NCI-H446 treated with DMSO at 0.1 percent for 48 hours (cell line): ENCODE measurements at regions not wholly inside any gene's neighbourhood (a gene's known extent, or its start where the extent isn't known, plus 50 kb on each side); places are given as distances from the start of the nearest gene placed in this dataset.

Experiments used
- DNase-seq: peaks from one replicate; lab custom pipeline; 2025; lab: John Stamatoyannopoulos, UW

GRCh38 chr22:34903416-34903815 lies 162.5 kb upstream of the ISX start:
- DNase-seq: no peak

DNA sequence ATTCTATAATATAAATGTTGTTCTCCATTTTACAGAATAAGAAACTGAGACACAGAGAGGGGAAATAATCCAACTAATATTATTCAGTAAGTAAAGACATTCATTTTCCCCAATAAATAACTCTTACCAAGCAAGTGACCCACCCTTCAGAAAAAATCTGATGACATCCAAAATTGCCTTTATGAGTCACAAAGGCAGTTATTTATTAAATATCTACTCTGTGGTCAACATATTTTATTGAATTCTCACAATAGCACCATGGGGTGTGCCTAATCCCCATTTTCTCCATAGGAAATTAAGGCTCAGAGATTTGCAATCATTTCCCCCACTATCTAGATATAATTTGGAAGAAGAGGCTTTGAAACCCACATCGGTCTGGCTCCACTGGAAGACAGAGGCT lies 161.5 kb upstream of the ISX start:
- DNase-seq: no peak

DNA sequence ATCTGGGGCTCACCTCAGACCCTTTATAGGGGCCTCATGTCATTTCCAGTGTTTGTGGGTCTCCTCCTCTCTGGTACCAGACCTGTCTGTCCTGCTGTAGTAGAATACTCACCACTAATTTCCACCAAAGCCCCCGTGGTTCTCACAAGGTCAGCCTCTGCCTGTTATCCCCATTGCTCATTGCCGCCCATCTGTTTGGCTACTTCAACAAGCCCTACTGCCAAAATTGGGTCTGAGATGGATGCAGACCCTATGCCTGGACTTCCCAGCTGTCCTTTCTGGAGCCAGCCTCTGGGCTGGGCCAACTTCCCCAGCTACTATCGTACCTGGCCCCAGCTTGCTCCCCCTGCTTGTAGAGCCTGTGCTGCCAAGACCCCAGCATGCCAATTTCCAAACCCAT lies 152.1 kb upstream of the ISX start:
- DNase-seq: no peak

DNA sequence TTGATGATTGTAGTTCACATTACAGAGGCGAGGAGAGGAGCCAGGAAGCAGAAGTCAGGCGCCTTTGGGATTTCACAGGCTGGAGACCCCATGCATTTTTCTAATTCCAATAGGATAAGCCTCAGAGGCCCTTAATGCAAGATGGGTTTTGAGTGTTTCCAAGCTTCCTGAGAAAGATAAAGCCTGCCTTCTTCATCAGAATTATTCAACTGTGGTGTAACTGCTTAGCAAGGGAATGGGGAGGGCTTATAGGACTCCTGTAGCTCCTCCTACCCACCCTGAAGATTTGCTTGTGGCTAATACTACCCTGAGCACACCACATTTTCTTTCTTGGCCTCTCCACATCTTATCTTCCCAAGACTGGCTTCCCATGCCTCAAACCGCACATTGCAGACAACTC lies 151.1 kb upstream of the ISX start:
- no peak for DNase-seq

- DNase-seq: no peak
Observed at GRCh38 chr22:34917239-34917638, 148.7 kb upstream of the ISX start.

DNA sequence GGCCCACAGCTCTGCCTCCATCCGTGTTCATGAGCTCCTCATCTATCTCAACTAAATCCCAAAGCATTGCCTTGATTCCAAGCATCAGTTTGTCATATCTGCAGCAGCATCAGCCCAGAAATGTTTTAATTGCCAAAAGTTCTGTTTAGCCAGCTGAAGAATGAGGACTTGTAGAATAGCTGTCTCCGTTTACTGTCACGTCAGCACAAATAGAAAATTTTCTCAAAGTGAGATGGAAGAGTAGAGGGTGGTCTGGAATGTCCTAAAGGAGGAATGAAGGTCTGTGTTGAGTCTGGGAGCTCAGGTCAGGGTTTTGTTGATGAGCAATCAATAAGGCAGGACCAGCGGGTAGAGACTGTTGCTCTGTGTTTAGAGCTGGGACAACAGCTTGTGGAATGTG lies 134.9 kb upstream of the ISX start:
- DNase-seq: no peak

- DNase-seq: no peak
Observed at GRCh38 chr22:34934261-34934660, 131.7 kb upstream of the ISX start.

DNA sequence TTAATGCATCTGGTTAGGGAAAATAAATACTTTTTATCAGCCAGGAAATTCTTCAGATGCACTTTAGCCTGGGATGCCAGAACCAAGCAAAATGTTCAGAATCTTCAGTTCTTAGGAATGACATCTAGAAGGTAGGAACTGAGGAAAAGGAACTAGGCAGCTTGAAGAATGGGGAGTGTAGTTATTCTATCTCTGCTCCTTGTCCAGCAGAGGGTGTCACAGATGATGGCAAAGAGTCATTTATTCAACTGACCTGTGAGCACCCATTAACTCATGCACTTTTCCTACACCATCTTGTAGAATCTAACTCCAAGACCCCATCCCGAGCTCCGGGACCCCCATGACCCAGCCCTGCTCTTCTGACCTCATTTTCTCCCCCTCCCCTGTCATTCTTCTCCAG lies 122.1 kb upstream of the ISX start:
- no peak for DNase-seq

DNA sequence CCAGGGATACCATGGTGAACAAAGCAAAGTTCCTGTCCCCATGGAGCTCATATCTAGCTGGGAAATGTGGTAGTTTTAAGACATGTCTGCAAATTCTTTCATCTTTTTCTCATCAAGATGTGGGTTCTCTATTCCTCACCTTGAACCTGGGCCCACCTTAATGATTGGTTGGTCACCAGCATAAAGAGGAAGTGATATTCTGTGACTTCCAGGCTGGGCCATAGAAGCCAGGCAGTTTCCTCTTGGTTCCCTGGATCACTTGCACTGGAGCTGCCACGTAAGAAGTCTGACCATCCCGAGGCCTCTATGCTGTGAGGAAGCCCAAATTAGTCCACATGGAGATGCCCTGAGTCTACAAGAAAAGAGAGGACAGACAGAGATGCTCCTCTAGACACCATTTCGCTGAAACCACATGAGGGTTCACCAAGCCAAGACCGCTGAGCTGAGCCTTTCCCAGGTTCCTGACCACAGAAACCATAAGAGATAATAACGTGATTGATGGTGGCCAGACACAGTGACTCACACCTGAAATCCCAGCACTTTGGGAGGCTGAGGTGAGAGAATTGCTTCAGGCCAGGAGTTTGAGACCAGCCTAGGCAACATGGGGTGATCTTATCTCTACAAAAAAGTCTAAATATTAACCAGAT lies 119.5 kb upstream of the ISX start:
- no peak for DNase-seq

DNA sequence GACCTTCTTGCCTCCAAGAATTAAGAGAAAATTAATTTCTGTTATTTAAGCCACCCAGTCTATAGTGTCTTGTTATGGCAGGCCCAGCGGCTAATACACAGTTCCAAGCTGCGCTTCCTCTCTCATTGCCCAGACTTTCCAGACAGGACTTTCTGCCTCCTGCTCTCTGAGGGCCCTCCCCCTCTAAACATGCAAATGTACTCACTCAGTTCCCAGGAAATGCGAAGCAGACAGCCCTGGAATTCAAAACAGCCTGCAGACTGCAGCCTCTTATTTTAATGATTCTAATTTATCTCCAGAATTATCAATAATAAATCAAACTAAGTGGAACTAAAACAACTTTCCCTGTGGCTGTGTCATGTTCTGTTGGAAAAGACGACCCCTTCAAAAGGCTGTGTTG lies 115.5 kb upstream of the ISX start:
- no peak for DNase-seq

DNA sequence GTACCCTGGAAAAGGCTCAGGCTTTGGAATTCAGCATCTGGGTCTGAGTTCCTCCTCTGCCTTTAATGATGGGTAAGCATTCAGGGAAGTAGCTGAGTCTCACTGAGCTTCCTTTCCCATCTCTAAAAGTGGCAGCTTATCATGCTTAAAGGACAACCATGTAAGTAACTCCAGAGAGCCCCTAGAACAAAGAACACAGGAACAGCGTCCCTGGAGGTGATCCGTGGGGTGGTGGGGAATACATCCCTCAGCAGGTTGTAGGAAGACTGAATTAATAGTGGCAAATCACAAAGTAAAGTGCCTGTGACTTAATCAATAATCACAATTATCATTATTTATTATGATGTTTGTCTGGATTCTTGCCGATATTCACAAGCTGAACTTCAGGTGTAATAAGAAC lies 114.7 kb upstream of the ISX start:
- DNase-seq: no peak

GRCh38 chr22:34960005-34960404 lies 106.0 kb upstream of the ISX start:
- no peak for DNase-seq

GRCh38 chr22:34966980-34967565 lies 98.9 kb upstream of the ISX start:
- DNase-seq: no peak

- no peak for DNase-seq
Observed at GRCh38 chr22:34969001-34969790, 96.8 kb upstream of the ISX start.

- DNase-seq: no peak
Observed at GRCh38 chr22:34971456-34971855, 94.5 kb upstream of the ISX start.

- DNase-seq: no peak
Observed at GRCh38 chr22:34972191-34972897, 93.6 kb upstream of the ISX start.

DNA sequence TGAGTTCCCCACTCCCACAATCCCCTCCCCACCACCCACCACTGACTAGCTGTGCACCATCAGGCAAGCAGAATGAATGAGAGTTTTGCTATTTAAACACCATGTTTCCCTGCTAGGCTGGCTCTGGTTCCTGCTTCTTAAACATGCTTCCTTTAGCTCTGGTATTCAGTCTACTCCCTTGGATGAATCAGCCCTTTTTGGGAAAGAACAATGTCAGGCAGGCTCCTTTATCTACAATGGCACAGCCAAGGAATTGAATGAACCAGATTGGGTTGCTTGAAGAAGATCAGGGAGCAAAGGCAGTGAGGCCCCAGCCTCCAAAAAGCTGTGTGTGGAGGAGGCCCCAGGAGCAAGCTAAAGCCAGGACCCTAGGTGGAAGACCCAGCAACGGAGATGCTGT lies 92.9 kb upstream of the ISX start:
- no peak for DNase-seq

- no peak for DNase-seq
Observed at GRCh38 chr22:34973926-34974325, 92.0 kb upstream of the ISX start.

DNA sequence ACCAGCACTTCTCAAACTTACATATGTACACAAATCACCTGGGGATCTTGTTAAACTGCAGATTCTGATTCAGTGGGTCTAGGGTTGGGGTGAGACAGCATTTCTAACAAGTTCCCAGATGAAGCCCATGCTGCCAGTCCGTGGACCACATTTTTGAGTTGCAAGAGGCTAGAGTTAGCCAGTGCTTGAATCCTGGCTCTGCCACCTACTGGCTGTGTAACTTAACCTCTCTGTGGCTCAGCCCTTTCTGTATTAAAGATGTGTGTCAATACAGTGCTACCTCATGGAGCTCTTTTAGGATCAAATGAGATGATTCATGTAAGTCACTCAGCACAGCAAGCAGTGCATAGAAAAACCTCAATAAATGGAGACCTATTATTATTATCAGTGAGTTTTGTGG lies 90.2 kb upstream of the ISX start:
- DNase-seq: no peak

- no peak for DNase-seq
Observed at GRCh38 chr22:34976474-34976873, 89.5 kb upstream of the ISX start.

DNA sequence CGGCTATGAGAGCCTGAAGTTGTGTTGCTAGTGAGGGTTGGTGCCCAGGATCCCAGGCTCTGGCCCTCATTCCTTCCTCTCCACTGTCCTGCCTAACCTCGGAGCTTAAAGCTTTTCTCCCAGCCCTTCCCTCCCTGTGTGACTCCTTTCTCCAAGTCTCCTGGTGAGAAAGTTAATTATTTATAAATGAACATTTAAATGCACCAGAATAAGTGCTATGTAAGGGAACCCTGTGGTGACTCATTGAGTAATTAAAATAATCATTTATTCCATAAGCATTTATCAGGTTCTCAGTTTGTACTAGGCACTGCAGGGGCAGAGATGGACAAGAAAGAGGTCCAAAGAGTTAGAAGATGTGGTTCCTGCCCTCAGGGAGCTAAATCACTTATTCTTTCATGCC lies 89.1 kb upstream of the ISX start:
- no peak for DNase-seq

DNA sequence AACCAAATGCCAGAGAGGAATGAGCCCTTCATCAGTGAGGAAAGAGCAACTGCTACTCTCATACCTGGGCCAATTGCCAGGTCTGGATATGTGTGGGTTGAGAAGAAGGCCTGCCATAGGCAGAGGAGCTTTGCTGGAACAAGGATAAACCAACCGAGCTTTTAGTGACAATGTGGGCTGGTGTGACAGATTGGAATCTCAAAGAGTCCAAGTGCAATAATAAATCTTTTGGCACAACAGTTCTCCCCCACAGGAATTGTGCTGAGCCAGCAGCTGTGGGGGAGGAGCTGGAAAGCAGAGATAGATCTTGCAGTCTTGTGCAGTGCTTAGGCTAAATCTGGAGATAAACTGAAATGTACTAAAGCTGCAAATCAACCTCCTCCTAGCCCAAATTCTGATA lies 79.4 kb upstream of the ISX start:
- no peak for DNase-seq

DNA sequence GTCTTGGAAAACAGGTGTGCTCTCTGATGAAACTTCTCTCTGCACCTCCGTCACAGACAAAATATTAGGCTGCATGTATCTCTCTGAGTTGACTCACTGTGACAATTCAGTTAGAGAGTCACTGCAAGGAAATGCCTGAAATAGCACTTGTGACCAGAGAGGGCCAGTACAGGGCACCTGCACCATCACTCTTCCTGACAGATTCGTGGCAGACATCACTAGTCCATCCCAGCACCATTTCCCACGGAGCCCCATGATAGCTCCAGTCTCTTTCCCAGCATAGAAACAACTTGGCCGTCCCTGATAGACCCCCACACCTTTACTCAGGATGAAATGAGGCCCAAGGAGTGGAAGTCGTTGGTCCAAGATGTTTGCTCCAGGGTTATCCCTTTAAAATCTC lies 73.3 kb upstream of the ISX start:
- DNase-seq: no peak
